ENCODE measurements at regions not wholly inside any gene's neighbourhood (a gene's known extent, or its start where the extent isn't known, plus 50 kb on each side); places are given as distances from the start of the nearest gene placed in this dataset.

DNA sequence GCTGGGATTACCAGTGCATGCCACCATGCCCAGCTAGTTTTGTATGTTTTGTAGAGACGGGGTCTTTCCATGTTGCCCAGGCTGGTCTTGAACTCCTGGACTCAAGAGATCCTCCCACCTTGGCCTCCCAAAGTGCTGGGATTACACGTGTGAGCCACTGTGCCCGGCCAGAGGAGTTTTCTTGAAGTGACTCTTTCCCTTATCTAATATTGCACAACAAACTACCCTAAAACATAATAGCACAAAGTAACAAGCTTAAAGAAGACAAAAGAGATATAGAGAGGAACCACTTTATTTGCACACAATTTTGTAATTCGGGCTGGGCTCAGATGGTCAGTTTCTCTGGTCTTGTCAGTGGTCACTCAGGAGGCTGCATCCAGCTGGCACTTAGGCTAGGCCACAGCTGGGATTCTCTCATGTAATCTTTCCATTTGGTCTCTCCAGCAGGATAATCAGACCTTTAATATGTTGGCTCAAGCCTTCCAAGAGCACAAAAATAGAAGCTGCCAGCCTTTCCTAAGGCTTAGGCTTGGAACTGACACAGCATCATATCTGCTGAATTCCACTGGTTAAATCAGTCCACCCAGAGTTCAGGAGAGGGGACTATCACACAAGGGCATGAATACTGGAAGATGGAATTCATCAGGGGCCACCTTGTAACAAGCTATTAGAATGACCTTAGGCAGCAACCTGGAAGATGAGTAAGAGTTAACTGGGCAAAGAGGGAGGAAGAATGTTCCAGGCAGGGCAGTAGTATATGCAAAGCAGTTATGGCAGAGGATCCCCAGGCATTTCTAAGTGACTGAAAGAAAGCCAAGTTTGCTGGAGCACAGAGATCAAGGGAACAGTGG, 56.7 kb upstream of the PNRC1 start:
- no peaks in the 10 kb centered on the region for H3K9me3 ChIP-seq (ENCODE audit: control insufficient read depth, insufficient read depth, low read length)
- ChIA-PET CTCF (interaction anchor here (1.0 to 1.2 kb wide), 2 partner anchors 41 to 348 kb away, joined by 4 to 5 read pairs; no protein-coding TSS in a partner anchor), POLR2A (no interaction called here)
- TF ChIP-seq, protein P1, sequence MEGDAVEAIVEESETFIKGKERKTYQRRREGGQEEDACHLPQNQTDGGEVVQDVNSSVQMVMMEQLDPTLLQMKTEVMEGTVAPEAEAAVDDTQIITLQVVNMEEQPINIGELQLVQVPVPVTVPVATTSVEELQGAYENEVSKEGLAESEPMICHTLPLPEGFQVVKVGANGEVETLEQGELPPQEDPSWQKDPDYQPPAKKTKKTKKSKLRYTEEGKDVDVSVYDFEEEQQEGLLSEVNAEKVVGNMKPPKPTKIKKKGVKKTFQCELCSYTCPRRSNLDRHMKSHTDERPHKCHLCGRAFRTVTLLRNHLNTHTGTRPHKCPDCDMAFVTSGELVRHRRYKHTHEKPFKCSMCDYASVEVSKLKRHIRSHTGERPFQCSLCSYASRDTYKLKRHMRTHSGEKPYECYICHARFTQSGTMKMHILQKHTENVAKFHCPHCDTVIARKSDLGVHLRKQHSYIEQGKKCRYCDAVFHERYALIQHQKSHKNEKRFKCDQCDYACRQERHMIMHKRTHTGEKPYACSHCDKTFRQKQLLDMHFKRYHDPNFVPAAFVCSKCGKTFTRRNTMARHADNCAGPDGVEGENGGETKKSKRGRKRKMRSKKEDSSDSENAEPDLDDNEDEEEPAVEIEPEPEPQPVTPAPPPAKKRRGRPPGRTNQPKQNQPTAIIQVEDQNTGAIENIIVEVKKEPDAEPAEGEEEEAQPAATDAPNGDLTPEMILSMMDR (IDR thresholded peaks at IDR 0.05; ENCODE audit: low read depth, low read length), result no peak
- H3K4me3 ChIP-seq (ENCODE audit: low read depth, low read length), result no peak overlapping the region
- no peak overlapping the region for H3K27ac ChIP-seq (ENCODE audit: low read depth, low read length)
- H3K27me3 ChIP-seq (ENCODE audit: control insufficient read depth, insufficient read depth, low read length), result peaks cover 3% of the 10 kb centered on the region
- DNase-seq (ENCODE audit: low read depth, low spot score), result no peak

DNA sequence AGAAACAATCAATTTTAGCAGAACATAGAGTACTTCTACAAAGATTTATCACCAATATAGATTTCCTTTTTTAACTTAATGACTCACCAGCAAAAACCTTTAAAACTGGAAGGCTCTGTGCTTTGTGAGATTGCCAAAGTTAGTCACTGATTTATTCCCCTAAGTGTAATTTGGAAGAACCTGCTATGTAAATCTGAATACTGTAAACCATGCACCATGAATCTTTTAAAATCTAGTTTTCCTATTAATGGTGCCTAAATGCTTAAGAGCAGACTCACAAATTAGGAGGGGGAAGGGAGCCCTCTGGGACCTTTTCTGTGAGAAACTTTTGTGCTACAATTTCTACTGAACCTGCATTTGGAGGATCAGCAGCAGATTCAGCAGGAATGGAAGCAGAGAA, 57.8 kb upstream of the PNRC1 start:
- Histone ChIP-seq H3K4me3 (ENCODE audit: low read depth, low read length) (no peak overlapping the region), H3K9me3 (ENCODE audit: control insufficient read depth, insufficient read depth, low read length) (no peaks in the 10 kb centered on the region), H3K27ac (ENCODE audit: low read depth, low read length) (no peak overlapping the region), H3K27me3 (ENCODE audit: control insufficient read depth, insufficient read depth, low read length) (peaks cover 3% of the 10 kb centered on the region)
- no peak for DNase-seq (ENCODE audit: low read depth, low spot score)
- TF ChIP-seq, protein P1 (IDR thresholded peaks at IDR 0.05; ENCODE audit: low read depth, low read length), result no peak
- ChIA-PET POLR2A (no interaction called here), CTCF (interaction anchor here (0.9 kb wide), 1 partner anchor 11 kb away, joined by 3 read pairs; no protein-coding TSS in a partner anchor)

DNA sequence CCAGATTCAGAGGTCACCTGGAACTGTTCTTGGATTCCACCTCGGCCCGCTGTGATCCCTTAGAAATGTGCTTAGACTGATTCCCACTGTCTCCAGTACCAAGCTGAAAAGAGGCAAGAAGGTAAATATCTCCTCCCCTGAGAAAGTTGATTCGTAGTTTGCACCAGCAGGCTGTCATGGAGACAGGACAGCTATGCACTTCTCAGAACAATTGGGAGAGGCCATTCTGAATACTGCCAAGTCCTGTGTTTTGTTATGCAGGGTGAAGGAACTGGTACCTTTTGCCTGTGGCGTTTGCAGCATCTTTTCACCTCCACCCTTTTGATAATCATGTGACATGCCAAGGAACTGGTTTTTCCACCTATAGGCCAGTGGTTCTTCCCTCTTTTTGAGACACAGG, 58.2 kb upstream of the RNGTT start:
- ChIA-PET CTCF (no interaction called here), POLR2A (no interaction called here)
- no peaks in the 10 kb centered on the region for H3K9me3 ChIP-seq (ENCODE audit: control insufficient read depth, insufficient read depth, low read length)

DNA sequence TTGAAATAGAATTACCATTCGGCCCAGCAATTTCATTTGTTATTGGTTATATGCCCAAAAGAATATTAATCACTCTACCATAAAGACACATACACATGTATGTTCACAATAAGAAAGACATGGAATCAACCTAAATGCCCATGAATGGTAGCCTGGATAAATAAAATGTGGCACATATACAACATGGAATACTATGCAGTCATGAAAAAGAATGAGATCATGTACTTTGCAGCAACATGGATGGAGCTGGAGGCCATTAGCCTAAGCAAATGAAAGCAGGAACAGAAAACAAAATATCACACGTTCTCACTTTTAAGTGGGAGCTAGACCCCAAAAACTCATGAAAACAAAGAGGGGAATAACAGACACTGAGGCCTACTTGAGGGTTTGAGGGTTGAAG, 52.6 kb upstream of the RNGTT start:
- TF ChIP-seq, protein P1 (IDR thresholded peaks at IDR 0.05; ENCODE audit: low read depth, low read length), result no peak
- no peak for DNase-seq (ENCODE audit: low read depth, low spot score)
- peaks cover 2% of the 10 kb centered on the region for H3K27me3 ChIP-seq (ENCODE audit: control insufficient read depth, insufficient read depth, low read length)
- ChIA-PET POLR2A (no interaction called here), CTCF (interaction anchor here (0.6 kb wide), 1 partner anchor 65 kb away, joined by 5 read pairs; the partner anchor contains the start of gene PNRC1)
- no peaks in the 10 kb centered on the region for H3K9me3 ChIP-seq (ENCODE audit: control insufficient read depth, insufficient read depth, low read length)
- H3K27ac ChIP-seq (ENCODE audit: low read depth, low read length), result no peak overlapping the region
- no peak overlapping the region for H3K4me3 ChIP-seq (ENCODE audit: low read depth, low read length)

More for the DNA sequence above, 58.2 kb upstream of the RNGTT start:
- DNase-seq (ENCODE audit: low read depth, low spot score), result no peak
- H3K27ac ChIP-seq (ENCODE audit: low read depth, low read length), result no peak overlapping the region
- no peak overlapping the region for H3K4me3 ChIP-seq (ENCODE audit: low read depth, low read length)
- TF ChIP-seq, protein P1 (IDR thresholded peaks at IDR 0.05; ENCODE audit: low read depth, low read length), result no peak
- H3K27me3 ChIP-seq (ENCODE audit: control insufficient read depth, insufficient read depth, low read length), result peaks cover 3% of the 10 kb centered on the region

DNA sequence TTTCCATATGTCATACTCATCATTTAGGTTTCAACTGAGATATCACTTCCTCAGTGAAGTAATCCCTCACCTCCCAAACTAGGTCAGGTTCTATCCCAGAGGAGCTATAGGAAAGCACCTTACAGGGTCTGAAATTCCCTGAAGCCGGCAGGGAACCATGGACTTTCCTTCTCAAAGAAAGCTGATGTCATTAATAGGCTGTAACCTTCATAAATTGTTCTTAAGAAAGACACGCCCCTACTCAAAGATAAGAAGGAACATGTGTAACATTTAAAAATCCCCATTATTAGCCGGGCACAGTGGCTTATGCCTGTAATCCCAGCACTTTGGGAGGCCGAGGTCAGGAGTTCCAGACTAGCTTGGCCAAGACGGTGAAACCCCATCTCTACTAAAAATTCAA, 50.0 kb upstream of the RNGTT start:
- CTCF ChIA-PET, result no interaction called here
- POLR2A ChIA-PET, result no interaction called here
- Histone ChIP-seq H3K27me3 (ENCODE audit: control insufficient read depth, insufficient read depth, low read length) (peaks cover 2% of the 10 kb centered on the region), H3K4me3 (ENCODE audit: low read depth, low read length) (no peak overlapping the region), H3K9me3 (ENCODE audit: control insufficient read depth, insufficient read depth, low read length) (no peaks in the 10 kb centered on the region), H3K27ac (ENCODE audit: low read depth, low read length) (no peak overlapping the region)
- DNase-seq (ENCODE audit: low read depth, low spot score), result no peak
- TF ChIP-seq, protein P1 (IDR thresholded peaks at IDR 0.05; ENCODE audit: low read depth, low read length), result no peak
